Endothelial cell of umbilical vein (primary cell): ENCODE measurements at regions not wholly inside any gene's neighbourhood (a gene's known extent, or its start where the extent isn't known, plus 50 kb on each side); places are given as distances from the start of the nearest gene placed in this dataset.

Source experiments
- BruUV-seq: library from RNA; stranded (reverse); fragments of 400-500 nt; replicated peaks from 2 replicates; lab custom pipeline; 2021; lab: Mats Ljungman, UMichigan
- CTCF ChIA-PET: fragments of 300-600, 350-600 bp; sonication (Branson Sonifier 250); formaldehyde crosslinking; loops from one replicate; lab custom pipeline; 2021; ENCODE audit warnings: antibody characterized with exemption, inconsistent platforms; lab: Charles Lee
- POLR2A ChIA-PET: fragments of 300-600, 350-600 bp; sonication (Branson Sonifier 250); formaldehyde crosslinking; loops from one replicate; lab custom pipeline; 2021; ENCODE audit warnings: antibody characterized with exemption, inconsistent platforms; lab: Charles Lee
- DNase-seq: peaks from one replicate; pipeline ENCODE4 v3.0.0-alpha.2; 2011; ENCODE audit warnings: low read depth, low spot score
- FAIRE-seq: peaks from 2 replicates; lab custom pipeline; 2011; peaks lifted over from hg19 to GRCh38; lab: Jason Lieb, UNC
- H2AFZ ChIP-seq: 2 replicates; pipeline ENCODE4 v1.6.0; 2012; ENCODE audit warnings: low read depth, low read length, control low read depth, inconsistent platforms
- H3K27ac ChIP-seq: 2 replicates; pipeline ENCODE4 v1.5.1; 2011; ENCODE audit warnings: low read depth, mild to moderate bottlenecking, control low read depth, low read length, moderate library complexity; ENCODE audit not compliant: insufficient read depth
- H3K27me3 ChIP-seq, 2 experiments: 2 replicates each; pipeline versions ENCODE4 v1.6.0 to v1.6.1; 2011; ENCODE audit warnings: low read length in 2 of 2, mixed read lengths in 1 of 2; ENCODE audit not compliant: control insufficient read depth in 2 of 2, insufficient read depth in 2 of 2
- H3K36me3 ChIP-seq, 2 experiments: 2 replicates in 1 of 2; 3 replicates in 1 of 2; pipeline ENCODE4 v1.5.1; 2011; ENCODE audit warnings: low read length in 2 of 2, mild to moderate bottlenecking in 1 of 2, moderate library complexity in 1 of 2; ENCODE audit not compliant: control insufficient read depth in 2 of 2, insufficient read depth in 2 of 2; ENCODE audit errors: extremely low read depth in 1 of 2
- H3K4me1 ChIP-seq: 3 replicates; pipeline ENCODE4 v1.5.1; 2011; ENCODE audit warnings: mild to moderate bottlenecking, low read length; ENCODE audit not compliant: control insufficient read depth, insufficient read depth; ENCODE audit errors: extremely low read depth
- H3K4me2 ChIP-seq: 2 replicates; pipeline ENCODE4 v1.6.1; 2011; ENCODE audit warnings: low read length, control low read depth, mixed read lengths; ENCODE audit not compliant: insufficient read depth
- H3K4me3 ChIP-seq, 3 experiments: fragments of 200-600 bp in 1 of 3; sonication (generic), shearing (Covaris generic) in 1 of 3; replicated peaks in 1 of 3; 2 replicates each; pipeline ENCODE4 v1.5.1; 2011 to 2016; ENCODE audit warnings: control low read depth in 3 of 3, low read length in 3 of 3, mild to moderate bottlenecking in 2 of 3, inconsistent platforms in 1 of 3, low read depth in 1 of 3, moderate library complexity in 1 of 3; ENCODE audit not compliant: insufficient read depth in 1 of 3
- H3K79me2 ChIP-seq: 2 replicates; pipeline ENCODE4 v1.6.0; 2012; ENCODE audit warnings: low read length, inconsistent platforms; ENCODE audit not compliant: control insufficient read depth, insufficient read depth
- H3K9ac ChIP-seq: replicated peaks from 2 replicates; pipeline ENCODE3; 2011; ENCODE audit warnings: low read length, control low read depth; ENCODE audit not compliant: insufficient read depth; ENCODE audit errors: extremely low read depth
- H3K9me1 ChIP-seq: replicated peaks from 3 replicates; pipeline ENCODE4 v1.6.0; 2011; ENCODE audit warnings: mild to moderate bottlenecking, low read length; ENCODE audit not compliant: control insufficient read depth, insufficient read depth; ENCODE audit errors: extremely low read depth
- H3K9me3 ChIP-seq: replicated peaks from 2 replicates; pipeline ENCODE4 v1.5.1; 2012; ENCODE audit warnings: low read length, inconsistent platforms; ENCODE audit not compliant: control insufficient read depth, insufficient read depth
- H4K20me1 ChIP-seq: replicated peaks from 2 replicates; pipeline ENCODE3; 2011; ENCODE audit warnings: mild to moderate bottlenecking, low read length; ENCODE audit not compliant: control insufficient read depth, insufficient read depth; ENCODE audit errors: extremely low read depth
- EZH2 ChIP-seq: IDR thresholded peaks from 2 replicates; pipeline ENCODE4 v1.6.1; 2012; ENCODE audit warnings: borderline replicate concordance, low read depth, mild to moderate bottlenecking, moderate library complexity, low read length, inconsistent platforms; ENCODE audit not compliant: severe bottlenecking
- JUN ChIP-seq: IDR thresholded peaks from 2 replicates; pipeline ENCODE4 v1.6.1; 2011; ENCODE audit warnings: borderline replicate concordance, low read depth; ENCODE audit not compliant: insufficient read length, insufficient read depth
- MYC ChIP-seq: IDR thresholded peaks from one replicate; pipeline ENCODE4 v1.6.1; 2011; ENCODE audit warnings: mild to moderate bottlenecking, low read depth, low read length
- dilution Hi-C: fragments of 300-500 bp; cut with MboI; formaldehyde crosslinking; loops from one replicate; pipeline ENCODE4 v1.15.0; 2019; ENCODE audit warnings: low sequenced_read_pairs; ENCODE audit not compliant: extremely low pct_ligation_motif_present
- intact Hi-C: fragments of 100-400 bp; cut with micrococcal nuclease; formaldehyde crosslinking; loops from one replicate; pipeline ENCODE4 v1.10.0; 2022
- TF ChIP-seq, protein P1 (sequence below), 2 donors: IDR thresholded peaks; 1 replicate in 1 of 2; 2 replicates in 1 of 2; pipeline ENCODE4 v1.5.1; 2011; ENCODE audit warnings: low read length in 2 of 2, mild to moderate bottlenecking in 2 of 2, moderate library complexity in 2 of 2, control low read depth in 1 of 2, inconsistent platforms in 1 of 2, low read depth in 1 of 2; ENCODE audit not compliant: insufficient read depth in 1 of 2; ENCODE audit errors: extremely low read depth in 1 of 2
- TF ChIP-seq, protein P2 (sequence below): IDR thresholded peaks from 2 replicates; pipeline ENCODE4 v1.6.1; 2011; ENCODE audit not compliant: insufficient read depth, insufficient read length

DNA sequence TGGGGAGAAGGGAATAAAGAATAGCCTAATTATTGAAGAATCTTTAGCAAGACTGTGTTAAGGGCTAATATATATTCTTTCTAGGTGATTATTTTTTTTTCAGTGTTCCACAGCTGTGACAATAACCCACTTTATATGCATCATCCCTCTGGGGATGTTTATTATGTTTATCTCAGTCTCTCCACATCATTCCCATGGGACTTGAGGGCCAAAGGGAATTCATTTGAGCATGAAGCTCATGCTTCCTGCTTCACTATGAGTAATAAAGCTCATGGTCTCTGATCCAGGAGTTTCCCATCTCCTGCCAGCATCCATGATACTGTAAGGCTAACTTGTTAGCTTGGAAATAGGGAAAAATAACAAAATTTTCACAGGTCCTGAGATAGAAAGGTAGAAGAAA is 1888.4 kb downstream of the LRRC4C start:
- Histone ChIP-seq H2AFZ (no peak overlapping the region), H3K4me3 (no peak overlapping the region), H3K27me3 (no peaks in the 10 kb centered on the region), H3K36me3 (no peaks in the 10 kb centered on the region), H3K9ac (no peak overlapping the region), H3K9me1 (no peaks in the 10 kb centered on the region), H3K79me2 (no peaks in the 10 kb centered on the region), H3K9me3 (no peaks in the 10 kb centered on the region), H3K4me1 (no peaks in the 10 kb centered on the region), H4K20me1 (no peaks in the 10 kb centered on the region), H3K27ac (no peak overlapping the region), H3K4me2 (no peak overlapping the region)
- POLR2A ChIA-PET, result no interaction called here
- intact Hi-C loops, result no loop called here
- DNase-seq (no peak), FAIRE-seq (no peak)
- dilution Hi-C loops, result no loop called here
- no TSS peak for BruUV-seq
- CTCF ChIA-PET, result no interaction called here
- TF ChIP-seq, protein P1, sequence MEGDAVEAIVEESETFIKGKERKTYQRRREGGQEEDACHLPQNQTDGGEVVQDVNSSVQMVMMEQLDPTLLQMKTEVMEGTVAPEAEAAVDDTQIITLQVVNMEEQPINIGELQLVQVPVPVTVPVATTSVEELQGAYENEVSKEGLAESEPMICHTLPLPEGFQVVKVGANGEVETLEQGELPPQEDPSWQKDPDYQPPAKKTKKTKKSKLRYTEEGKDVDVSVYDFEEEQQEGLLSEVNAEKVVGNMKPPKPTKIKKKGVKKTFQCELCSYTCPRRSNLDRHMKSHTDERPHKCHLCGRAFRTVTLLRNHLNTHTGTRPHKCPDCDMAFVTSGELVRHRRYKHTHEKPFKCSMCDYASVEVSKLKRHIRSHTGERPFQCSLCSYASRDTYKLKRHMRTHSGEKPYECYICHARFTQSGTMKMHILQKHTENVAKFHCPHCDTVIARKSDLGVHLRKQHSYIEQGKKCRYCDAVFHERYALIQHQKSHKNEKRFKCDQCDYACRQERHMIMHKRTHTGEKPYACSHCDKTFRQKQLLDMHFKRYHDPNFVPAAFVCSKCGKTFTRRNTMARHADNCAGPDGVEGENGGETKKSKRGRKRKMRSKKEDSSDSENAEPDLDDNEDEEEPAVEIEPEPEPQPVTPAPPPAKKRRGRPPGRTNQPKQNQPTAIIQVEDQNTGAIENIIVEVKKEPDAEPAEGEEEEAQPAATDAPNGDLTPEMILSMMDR (IDR thresholded peaks at IDR 0.05; ENCODE audit: extremely low read depth in 1 of 2, insufficient read depth in 1 of 2, low read depth in 1 of 2, low read length in 2 of 2), result no peak
- TF ChIP-seq, protein P2, sequence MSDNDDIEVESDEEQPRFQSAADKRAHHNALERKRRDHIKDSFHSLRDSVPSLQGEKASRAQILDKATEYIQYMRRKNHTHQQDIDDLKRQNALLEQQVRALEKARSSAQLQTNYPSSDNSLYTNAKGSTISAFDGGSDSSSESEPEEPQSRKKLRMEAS, result no peak
- no peak for TF ChIP-seq EZH2
- no peak for TF ChIP-seq MYC

DNA sequence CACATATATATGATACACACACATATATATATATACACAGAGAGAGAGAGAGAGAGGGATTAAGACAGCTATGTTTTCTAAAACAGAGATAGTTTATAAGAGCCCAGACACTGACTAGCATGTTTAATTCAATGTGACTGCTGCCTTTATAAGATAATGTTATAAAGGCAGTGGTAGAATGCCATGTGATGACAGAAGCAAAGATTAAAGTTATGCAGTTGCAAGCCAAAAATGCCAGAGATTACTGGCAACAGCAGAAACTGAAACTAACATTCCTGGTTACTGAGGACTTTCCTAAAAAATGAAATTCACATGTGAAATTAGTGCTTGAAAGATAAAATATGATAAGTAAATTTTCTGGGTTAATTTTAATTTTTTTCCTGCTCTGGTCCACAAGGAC is 1888.9 kb downstream of the LRRC4C start:
- no peak for TF ChIP-seq JUN
- TF ChIP-seq EZH2, result no peak
- TF ChIP-seq, protein P1 (IDR thresholded peaks at IDR 0.05; ENCODE audit: extremely low read depth in 1 of 2, insufficient read depth in 1 of 2, low read depth in 1 of 2, low read length in 2 of 2), result no peak
- BruUV-seq, result no TSS peak
- no peak overlapping the region for H3K27ac ChIP-seq
- no peaks in the 10 kb centered on the region for H4K20me1 ChIP-seq
- no peak overlapping the region for H3K4me2 ChIP-seq
- no peak overlapping the region for H3K9ac ChIP-seq
- ChIA-PET CTCF (no interaction called here), POLR2A (no interaction called here)
- dilution Hi-C loops, result no loop called here
- FAIRE-seq, result no peak
- DNase-seq, result no peak
- H3K27me3 ChIP-seq, result no peaks in the 10 kb centered on the region
- no peaks in the 10 kb centered on the region for H3K4me1 ChIP-seq
- no peaks in the 10 kb centered on the region for H3K36me3 ChIP-seq
- H2AFZ ChIP-seq, result no peak overlapping the region
- H3K4me3 ChIP-seq, result no peak overlapping the region
- H3K9me1 ChIP-seq, result no peaks in the 10 kb centered on the region
- intact Hi-C loops, result no loop called here
- H3K79me2 ChIP-seq, result no peaks in the 10 kb centered on the region
- H3K9me3 ChIP-seq, result no peaks in the 10 kb centered on the region
